ENCODE measurements at regions not wholly inside any gene's neighbourhood (a gene's known extent, or its start where the extent isn't known, plus 50 kb on each side); places are given as distances from the start of the nearest gene placed in this dataset.

DNA sequence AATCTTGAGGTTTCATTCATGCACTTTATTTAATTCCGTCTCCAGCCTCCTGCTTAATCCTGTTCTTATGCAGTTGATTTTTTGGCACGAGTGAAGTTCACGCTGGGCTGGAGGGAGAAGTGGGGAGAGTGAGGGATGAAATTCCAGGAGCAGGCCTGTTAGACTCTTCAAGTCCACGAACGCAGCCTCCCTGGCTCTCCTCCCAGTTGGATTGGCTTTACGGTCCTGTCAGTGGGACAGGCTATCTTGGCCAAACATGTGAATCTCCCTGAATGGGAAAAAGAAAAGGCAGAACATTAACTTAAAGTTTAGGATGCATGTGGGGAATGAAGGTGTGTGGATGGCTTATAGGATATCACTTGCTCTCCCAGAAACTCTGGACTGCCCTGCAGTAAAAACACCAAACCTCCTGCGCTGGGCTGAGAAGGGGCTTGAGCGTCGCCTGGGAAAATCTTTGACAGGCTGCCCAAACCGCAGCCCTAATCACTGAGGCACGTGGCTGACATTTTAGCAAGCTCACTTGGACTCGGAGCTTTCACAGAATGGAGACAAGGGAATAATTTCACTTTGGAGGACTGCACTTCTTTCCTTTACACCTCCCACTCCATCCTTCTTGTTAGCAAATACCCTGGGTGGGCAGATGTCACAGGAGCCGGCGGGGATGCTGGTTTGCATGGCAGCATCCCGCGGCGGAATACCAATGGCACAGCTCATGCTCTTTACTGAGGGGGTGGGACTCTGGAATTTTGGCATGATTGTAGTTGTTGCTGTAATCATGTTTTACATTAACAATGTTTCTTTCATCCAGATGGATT is 93.9 kb downstream of the ACKR3 start:
- TF ChIP-seq POLR2A (IDR thresholded peaks at IDR 0.05; ENCODE audit: low read depth, low read length) = no peak
- no peak for TF ChIP-seq POLR2AphosphoS5 (IDR thresholded peaks at IDR 0.05; ENCODE audit: low read depth, low read length)
- no peak for TF ChIP-seq SPI1 (IDR thresholded peaks at IDR 0.05; ENCODE audit: low read depth, low read length)
- TF ChIP-seq PAX5 (IDR thresholded peaks at IDR 0.05; ENCODE audit: insufficient read depth, low read length, severe bottlenecking) = no peak
